Suprapubic skin (tissue), 3 donors: ENCODE measurements at regions not wholly inside any gene's neighbourhood (a gene's known extent, or its start where the extent isn't known, plus 50 kb on each side); places are given as distances from the start of the nearest gene placed in this dataset.

Source experiments
- CTCF ChIP-seq, 2 donors: fragments of 200-600 bp in 1 of 2; fragments of 450-650 bp in 1 of 2; sonication (generic) in 1 of 2; IDR thresholded peaks; one replicate each; pipeline ENCODE4 v1.5.1; 2016 to 2019; ENCODE audit warnings: antibody characterized with exemption in 2 of 2, mild to moderate bottlenecking in 1 of 2, moderate library complexity in 1 of 2
- POLR2A ChIP-seq, 2 donors: fragments of 450-650 bp; IDR thresholded peaks; one replicate each; pipeline ENCODE4 v1.6.1; 2017; ENCODE audit warnings: antibody characterized with exemption in 2 of 2, mild to moderate bottlenecking in 2 of 2, moderate library complexity in 2 of 2

DNA sequence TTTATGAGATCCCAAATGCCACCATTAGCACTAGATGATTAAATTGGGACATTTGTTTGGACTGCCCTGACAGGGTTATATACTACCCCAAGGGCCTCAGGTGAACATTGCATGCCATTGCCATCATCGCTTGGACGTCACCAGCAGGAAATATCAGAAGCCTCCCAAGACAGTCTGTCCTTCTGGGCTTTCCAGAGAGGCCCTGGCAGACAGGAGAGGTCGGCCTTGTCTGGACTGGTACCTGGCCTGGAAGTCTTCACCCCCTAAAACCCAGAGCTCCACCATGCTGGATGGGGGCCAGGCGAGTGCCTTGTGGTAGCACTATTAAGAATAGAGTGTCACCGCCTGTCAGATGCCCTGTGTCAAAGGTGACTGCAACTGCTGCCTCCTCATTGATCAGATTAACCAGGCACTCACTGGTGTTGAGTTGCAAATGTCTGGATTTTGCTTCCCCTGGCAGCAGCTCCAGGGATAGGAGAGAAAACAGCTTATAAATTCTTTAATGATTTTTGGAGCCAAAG, 324.1 kb upstream of the RASGRP1 start:
- TF ChIP-seq CTCF (IDR thresholded peaks at IDR 0.05) (no peak), POLR2A (IDR thresholded peaks at IDR 0.05) (no peak)
